GM13977 (cell line): ENCODE measurements at regions not wholly inside any gene's neighbourhood (a gene's known extent, or its start where the extent isn't known, plus 50 kb on each side); places are given as distances from the start of the nearest gene placed in this dataset.

Experiments
- DNase-seq: peaks from one replicate; pipeline ENCODE4 v3.0.0; 2012; ENCODE audit warnings: low spot score
- in situ Hi-C: fragments of 300-500 bp; cut with MboI; formaldehyde crosslinking; loops from one replicate; pipeline ENCODE4 v1.12.0; 2022; ENCODE audit warnings: low sequenced_read_pairs, low pct_unique_long_range_greater_than_20kb, mixed read lengths, inconsistent platforms; ENCODE audit not compliant: unreplicated experiment
- TF ChIP-seq, protein P1 (sequence below): IDR thresholded peaks from 2 replicates; pipeline ENCODE4 v1.5.1; 2012; ENCODE audit warnings: mild to moderate bottlenecking, control low read depth; ENCODE audit not compliant: insufficient read depth; ENCODE audit errors: extremely low read depth, missing control alignments

DNA sequence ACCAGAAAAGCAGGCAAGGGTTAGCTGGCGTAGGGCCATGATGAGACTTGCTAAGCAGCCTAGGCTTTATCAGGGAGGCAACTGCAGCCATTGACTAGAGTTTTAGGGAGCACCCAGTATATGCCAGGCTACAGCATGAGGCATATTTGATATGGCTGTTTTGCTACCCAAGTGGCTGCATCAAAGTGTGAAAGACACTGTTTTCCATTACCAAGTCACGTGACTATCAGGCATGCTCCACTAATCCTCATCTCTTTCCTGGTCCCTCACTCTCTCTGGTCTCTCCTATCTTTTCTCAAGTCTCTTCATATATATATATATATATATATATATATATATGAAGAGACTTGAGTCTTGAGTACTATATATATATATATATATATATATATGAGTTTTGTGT lies 206.7 kb upstream of the POU3F1 start:
- no peak for DNase-seq
- in situ Hi-C loops = no loop called here
- TF ChIP-seq, protein P1, sequence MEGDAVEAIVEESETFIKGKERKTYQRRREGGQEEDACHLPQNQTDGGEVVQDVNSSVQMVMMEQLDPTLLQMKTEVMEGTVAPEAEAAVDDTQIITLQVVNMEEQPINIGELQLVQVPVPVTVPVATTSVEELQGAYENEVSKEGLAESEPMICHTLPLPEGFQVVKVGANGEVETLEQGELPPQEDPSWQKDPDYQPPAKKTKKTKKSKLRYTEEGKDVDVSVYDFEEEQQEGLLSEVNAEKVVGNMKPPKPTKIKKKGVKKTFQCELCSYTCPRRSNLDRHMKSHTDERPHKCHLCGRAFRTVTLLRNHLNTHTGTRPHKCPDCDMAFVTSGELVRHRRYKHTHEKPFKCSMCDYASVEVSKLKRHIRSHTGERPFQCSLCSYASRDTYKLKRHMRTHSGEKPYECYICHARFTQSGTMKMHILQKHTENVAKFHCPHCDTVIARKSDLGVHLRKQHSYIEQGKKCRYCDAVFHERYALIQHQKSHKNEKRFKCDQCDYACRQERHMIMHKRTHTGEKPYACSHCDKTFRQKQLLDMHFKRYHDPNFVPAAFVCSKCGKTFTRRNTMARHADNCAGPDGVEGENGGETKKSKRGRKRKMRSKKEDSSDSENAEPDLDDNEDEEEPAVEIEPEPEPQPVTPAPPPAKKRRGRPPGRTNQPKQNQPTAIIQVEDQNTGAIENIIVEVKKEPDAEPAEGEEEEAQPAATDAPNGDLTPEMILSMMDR = no peak

- no peak for DNase-seq
- TF ChIP-seq, protein P1 = no peak
- in situ Hi-C loops = no loop called here
These were observed 203.8 kb upstream of the POU3F1 start for GRCh38 chr1:38250356-38250755.

- no peak for DNase-seq
- TF ChIP-seq, protein P1 = no peak
- in situ Hi-C loops = no loop called here
These were observed 202.4 kb upstream of the POU3F1 start for GRCh38 chr1:38249001-38249400.

DNA sequence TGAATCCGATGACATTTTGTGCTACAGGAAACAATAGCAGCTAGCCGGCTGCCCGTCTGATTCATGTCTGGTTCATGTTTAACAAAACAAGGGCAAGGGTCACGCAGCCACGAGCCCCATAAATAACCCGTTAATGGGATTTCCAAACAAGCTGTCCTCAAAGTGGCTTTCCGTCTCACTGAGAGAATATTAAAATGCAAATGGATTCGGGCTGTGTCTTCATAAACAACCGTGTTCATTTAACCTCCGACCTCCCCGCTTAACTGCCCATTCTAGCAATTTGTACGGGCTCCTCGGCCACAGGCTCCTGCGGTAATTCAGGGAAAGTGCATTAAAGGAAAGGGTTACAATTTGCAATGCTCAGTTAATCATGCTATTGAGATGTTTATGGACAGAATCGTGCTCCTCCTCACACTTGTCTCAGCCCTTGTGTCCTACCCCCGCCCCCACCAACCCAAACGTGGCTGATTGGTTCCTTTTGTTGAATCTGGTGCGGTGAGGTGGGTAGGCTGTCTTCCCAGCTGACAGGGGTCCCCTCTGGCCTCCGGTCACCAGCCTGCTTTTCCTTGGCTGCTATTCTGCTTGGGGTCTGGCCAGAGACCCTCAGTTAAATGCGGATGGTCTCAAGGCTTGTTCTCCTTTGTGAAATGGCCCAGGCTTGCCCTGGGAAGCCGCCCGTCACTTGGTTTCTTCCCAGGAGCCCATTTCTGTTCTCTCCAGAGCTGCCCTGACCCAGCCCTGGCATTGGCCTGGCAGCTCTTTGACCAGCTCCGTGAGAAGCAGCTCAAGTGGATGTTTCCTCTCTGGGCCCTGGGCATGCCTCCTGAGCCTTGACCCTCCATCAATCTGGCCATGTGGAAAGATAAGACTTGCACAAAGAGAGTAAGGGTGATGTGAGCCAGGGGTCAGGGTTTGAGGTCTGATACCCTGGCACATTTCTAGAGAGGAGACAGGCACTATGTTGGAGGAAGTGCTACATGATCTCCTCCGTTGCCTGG lies 200.7 kb upstream of the POU3F1 start:
- TF ChIP-seq, protein P1 = no peak
- no peak for DNase-seq
- in situ Hi-C loops = no loop called here

DNA sequence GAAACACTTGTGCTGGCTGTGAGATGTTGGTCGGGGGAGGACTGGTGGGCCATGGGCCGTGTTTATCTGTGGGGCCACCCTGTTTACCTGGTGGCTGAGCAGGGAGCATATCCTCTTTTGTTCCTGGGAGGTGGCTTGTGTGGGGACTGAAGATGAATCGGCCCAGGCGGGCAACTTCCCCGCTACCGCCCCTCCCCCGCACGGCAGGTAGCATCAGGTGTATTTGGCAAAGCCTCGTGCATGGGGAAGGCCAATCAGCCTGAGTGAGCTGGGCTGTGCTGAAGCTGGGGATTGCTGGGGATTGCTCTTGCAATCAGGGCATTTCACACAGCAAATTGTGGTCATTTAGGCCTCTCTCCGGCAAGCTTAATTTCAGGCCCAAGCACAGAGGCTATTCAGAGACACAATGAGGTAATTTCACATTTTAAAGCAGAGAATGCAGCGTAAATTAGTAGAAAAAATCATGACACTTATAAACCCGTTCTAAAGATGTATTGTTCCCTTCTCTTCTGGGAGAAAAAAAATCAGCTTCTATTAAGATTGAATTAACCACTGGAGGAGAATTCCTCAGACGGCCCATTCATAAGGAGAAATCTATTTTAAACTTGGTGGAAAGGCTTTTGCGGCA lies 197.7 kb upstream of the POU3F1 start:
- DNase-seq = no peak
- in situ Hi-C loops = no loop called here
- TF ChIP-seq, protein P1 = no peak

DNA sequence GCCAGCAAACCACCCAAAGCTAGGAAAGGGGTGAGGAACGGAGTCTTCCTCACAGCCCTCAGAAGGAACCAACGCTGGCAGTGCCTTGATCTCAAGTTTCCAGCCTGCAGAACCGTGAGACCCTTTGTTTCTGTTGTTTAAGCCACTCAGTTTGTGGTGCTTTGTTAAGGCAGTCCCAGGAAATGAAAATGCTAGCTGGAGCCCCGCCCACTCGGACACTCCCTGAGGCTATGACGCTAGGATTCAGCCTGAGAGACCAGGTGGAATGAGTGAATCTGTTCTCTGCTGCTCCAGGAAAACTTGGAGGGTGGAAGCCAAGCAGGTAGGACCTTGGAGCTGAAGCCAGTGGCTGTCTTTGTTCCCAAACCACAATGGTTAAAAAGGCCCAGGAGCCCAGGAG lies 196.5 kb upstream of the POU3F1 start:
- in situ Hi-C loops = no loop called here
- no peak for DNase-seq
- TF ChIP-seq, protein P1 = no peak
